ENCODE measurements at regions not wholly inside any gene's neighbourhood (a gene's known extent, or its start where the extent isn't known, plus 50 kb on each side); places are given as distances from the start of the nearest gene placed in this dataset.

- peaks cover 6 to 18% of the 10 kb centered on the region in 2 donors for H3K27me3 Mint-ChIP-seq
- Histone ChIP-seq H3K27ac (ENCODE audit: low read depth, low read length) (no peak overlapping the region), H3K4me1 (ENCODE audit: insufficient read depth, low read length) (no peaks in the 10 kb centered on the region), H3K27me3 (ENCODE audit: insufficient read depth, low read length) (no peaks in the 10 kb centered on the region), H3K36me3 (ENCODE audit: insufficient read depth, low read length) (no peaks in the 10 kb centered on the region), H3K9me3 (ENCODE audit: control insufficient read depth in 1 of 2, low read length in 2 of 2) (no peaks in the 10 kb centered on the region), H3K4me3 (ENCODE audit: low read length in 2 of 2) (no peak overlapping the region)
- intact Hi-C loops (cut with micrococcal nuclease): no loop called here
- CTCF ChIA-PET (ENCODE audit: partially characterized antibody): interaction anchor here (1.4 to 2.4 kb wide), 4 partner anchors 8 to 54 kb away, joined by 4 to 6 read pairs (median 6); no protein-coding TSS in a partner anchor
- H3K4me1 Mint-ChIP-seq: no peaks in the 10 kb centered on the region
- no peaks in the 10 kb centered on the region for H3K36me3 Mint-ChIP-seq
- no peak overlapping the region for H3K4me3 Mint-ChIP-seq
- H3K9me3 Mint-ChIP-seq: peaks cover 0 to 5% (median 0%) of the 10 kb centered on the region in 8 donors
- POLR2A ChIA-PET (ENCODE audit: partially characterized antibody): no interaction called here
- DNase-seq: peak in 1 of 5 donors; percentile 1
- no peak overlapping the region for H3K27ac Mint-ChIP-seq
Observed at GRCh38 chr17:33725675-33726271, 432.7 kb upstream of the ASIC2 start.

- CTCF ChIA-PET (ENCODE audit: partially characterized antibody): no interaction called here
- POLR2A ChIA-PET (ENCODE audit: partially characterized antibody): no interaction called here
- Histone ChIP-seq H3K4me1 (ENCODE audit: insufficient read depth, low read length) (no peaks in the 10 kb centered on the region), H3K27me3 (ENCODE audit: insufficient read depth, low read length) (no peaks in the 10 kb centered on the region), H3K4me3 (ENCODE audit: low read length in 2 of 2) (no peak overlapping the region), H3K36me3 (ENCODE audit: insufficient read depth, low read length) (no peaks in the 10 kb centered on the region), H3K9me3 (ENCODE audit: control insufficient read depth in 1 of 2, low read length in 2 of 2) (no peaks in the 10 kb centered on the region), H3K27ac (ENCODE audit: low read depth, low read length) (no peak overlapping the region)
- Mint-ChIP-seq H3K4me1 (no peaks in the 10 kb centered on the region), H3K4me3 (no peak overlapping the region), H3K36me3 (no peaks in the 10 kb centered on the region), H3K9me3 (peaks cover 2 to 9% (median 4%) of the 10 kb centered on the region in 8 donors), H3K27ac (no peak overlapping the region), H3K27me3 (peaks cover 14 to 18% of the 10 kb centered on the region in 2 donors)
- DNase-seq: no peak
- intact Hi-C loops (cut with micrococcal nuclease): no loop called here
Observed at GRCh38 chr17:33730131-33730530, 437.0 kb upstream of the ASIC2 start.

- Mint-ChIP-seq H3K9me3 (peaks cover 0 to 11% (median 4%) of the 10 kb centered on the region in 8 donors), H3K4me1 (no peaks in the 10 kb centered on the region), H3K4me3 (no peak overlapping the region), H3K36me3 (no peaks in the 10 kb centered on the region), H3K27me3 (peaks cover 16 to 17% of the 10 kb centered on the region in 2 donors), H3K27ac (no peak overlapping the region)
- no peak overlapping the region for H3K4me3 ChIP-seq (ENCODE audit: low read length in 2 of 2)
- H3K9me3 ChIP-seq (ENCODE audit: control insufficient read depth in 1 of 2, low read length in 2 of 2): no peaks in the 10 kb centered on the region
- no peaks in the 10 kb centered on the region for H3K27me3 ChIP-seq (ENCODE audit: insufficient read depth, low read length)
- H3K27ac ChIP-seq (ENCODE audit: low read depth, low read length): no peak overlapping the region
- no peaks in the 10 kb centered on the region for H3K36me3 ChIP-seq (ENCODE audit: insufficient read depth, low read length)
- POLR2A ChIA-PET (ENCODE audit: partially characterized antibody): no interaction called here
- CTCF ChIA-PET (ENCODE audit: partially characterized antibody): no interaction called here
- no peak for DNase-seq
- no peaks in the 10 kb centered on the region for H3K4me1 ChIP-seq (ENCODE audit: insufficient read depth, low read length)
- intact Hi-C loops (cut with micrococcal nuclease): no loop called here
Observed at GRCh38 chr17:33732116-33732515, 439.0 kb upstream of the ASIC2 start.

GRCh38 chr17:33739714-33740113 lies 446.6 kb upstream of the ASIC2 start:
- Histone ChIP-seq H3K36me3 (ENCODE audit: insufficient read depth, low read length) (no peaks in the 10 kb centered on the region), H3K27ac (ENCODE audit: low read depth, low read length) (no peak overlapping the region), H3K9me3 (ENCODE audit: control insufficient read depth in 1 of 2, low read length in 2 of 2) (no peaks in the 10 kb centered on the region), H3K4me3 (ENCODE audit: low read length in 2 of 2) (no peak overlapping the region), H3K27me3 (ENCODE audit: insufficient read depth, low read length) (peaks cover 6% of the 10 kb centered on the region), H3K4me1 (ENCODE audit: insufficient read depth, low read length) (no peaks in the 10 kb centered on the region)
- POLR2A ChIA-PET (ENCODE audit: partially characterized antibody): no interaction called here
- Mint-ChIP-seq H3K4me3 (no peak overlapping the region), H3K27ac (no peak overlapping the region), H3K9me3 (peaks cover 0 to 7% (median 1%) of the 10 kb centered on the region in 8 donors), H3K4me1 (no peaks in the 10 kb centered on the region), H3K36me3 (no peaks in the 10 kb centered on the region), H3K27me3 (peaks cover 16 to 18% of the 10 kb centered on the region in 2 donors)
- DNase-seq: no peak
- intact Hi-C loops (cut with micrococcal nuclease): no loop called here
- CTCF ChIA-PET (ENCODE audit: partially characterized antibody): interaction anchor here (1.1 to 2.3 kb wide), 2 partner anchors 10 to 11 kb away, joined by 3 to 10 read pairs; no protein-coding TSS in a partner anchor

GRCh38 chr17:33745047-33745760 lies 452.1 kb upstream of the ASIC2 start:
- peaks cover 3 to 31% of the 10 kb centered on the region in 2 donors for H3K27me3 Mint-ChIP-seq
- H3K9me3 Mint-ChIP-seq: no peaks in the 10 kb centered on the region
- POLR2A ChIA-PET (ENCODE audit: partially characterized antibody): no interaction called here

GRCh38 chr17:33749171-33749570 lies 456.1 kb upstream of the ASIC2 start:
- ChIA-PET POLR2A (ENCODE audit: partially characterized antibody) (no interaction called here), CTCF (ENCODE audit: partially characterized antibody) (interaction anchor here (1.1 to 1.2 kb wide), 2 partner anchors 9 to 13 kb away, joined by 3 read pairs; no protein-coding TSS in a partner anchor)
- Mint-ChIP-seq H3K4me3 (no peak overlapping the region), H3K27ac (no peak overlapping the region), H3K27me3 (peaks cover 13 to 36% of the 10 kb centered on the region in 2 donors), H3K36me3 (no peaks in the 10 kb centered on the region), H3K9me3 (peaks cover 0 to 3% (median 0%) of the 10 kb centered on the region in 8 donors), H3K4me1 (peaks cover 0 to 12% (median 3%) of the 10 kb centered on the region in 4 donors)
- DNase-seq: no peak
- intact Hi-C loops (cut with micrococcal nuclease): no loop called here
- no peaks in the 10 kb centered on the region for H3K36me3 ChIP-seq (ENCODE audit: insufficient read depth, low read length)
- no peaks in the 10 kb centered on the region for H3K9me3 ChIP-seq (ENCODE audit: control insufficient read depth in 1 of 2, low read length in 2 of 2)
- H3K27ac ChIP-seq (ENCODE audit: low read depth, low read length): no peak overlapping the region
- no peak overlapping the region for H3K4me3 ChIP-seq (ENCODE audit: low read length in 2 of 2)
- H3K27me3 ChIP-seq (ENCODE audit: insufficient read depth, low read length): no peaks in the 10 kb centered on the region
- peaks cover 4% of the 10 kb centered on the region for H3K4me1 ChIP-seq (ENCODE audit: insufficient read depth, low read length)

More at GRCh38 chr17:33745047-33745760, 452.1 kb upstream of the ASIC2 start:
- intact Hi-C loops (cut with micrococcal nuclease): no loop called here
- no peaks in the 10 kb centered on the region for H3K4me1 ChIP-seq (ENCODE audit: insufficient read depth, low read length)
- H3K36me3 ChIP-seq (ENCODE audit: insufficient read depth, low read length): no peaks in the 10 kb centered on the region
- no peak for DNase-seq
- no peak overlapping the region for H3K4me3 Mint-ChIP-seq
- H3K36me3 Mint-ChIP-seq: no peaks in the 10 kb centered on the region
- CTCF ChIA-PET (ENCODE audit: partially characterized antibody): no interaction called here
- no peaks in the 10 kb centered on the region for H3K9me3 ChIP-seq (ENCODE audit: control insufficient read depth in 1 of 2, low read length in 2 of 2)
- H3K27ac Mint-ChIP-seq: no peak overlapping the region
- no peaks in the 10 kb centered on the region for H3K4me1 Mint-ChIP-seq
- no peak overlapping the region for H3K4me3 ChIP-seq (ENCODE audit: low read length in 2 of 2)
- no peak overlapping the region for H3K27ac ChIP-seq (ENCODE audit: low read depth, low read length)
- no peaks in the 10 kb centered on the region for H3K27me3 ChIP-seq (ENCODE audit: insufficient read depth, low read length)

- CTCF ChIA-PET (ENCODE audit: partially characterized antibody): interaction anchor here (0.8 to 2.8 kb wide), 19 partner anchors 9 to 610 kb away, joined by 3 to 11 read pairs (median 4); no protein-coding TSS in a partner anchor
- peak; percentile 49 to 55 (median 54) for DNase-seq
- Histone ChIP-seq H3K27me3 (ENCODE audit: insufficient read depth, low read length) (no peaks in the 10 kb centered on the region), H3K4me3 (ENCODE audit: low read length in 2 of 2) (no peak overlapping the region), H3K9me3 (ENCODE audit: control insufficient read depth in 1 of 2, low read length in 2 of 2) (no peaks in the 10 kb centered on the region), H3K4me1 (ENCODE audit: insufficient read depth, low read length) (peaks cover 4% of the 10 kb centered on the region), H3K27ac (ENCODE audit: low read depth, low read length) (no peak overlapping the region), H3K36me3 (ENCODE audit: insufficient read depth, low read length) (no peaks in the 10 kb centered on the region)
- Mint-ChIP-seq H3K27me3 (peaks cover 15 to 43% of the 10 kb centered on the region in 2 donors), H3K36me3 (no peaks in the 10 kb centered on the region), H3K9me3 (peaks cover 0 to 5% (median 0%) of the 10 kb centered on the region in 8 donors), H3K4me1 (peaks cover 0 to 12% (median 3%) of the 10 kb centered on the region in 4 donors), H3K27ac (peak overlapping the region in 1 of 7 donors; percentile 37), H3K4me3 (peak overlapping the region in 4 of 8 donors; percentile 7 to 63 (median 33))
- intact Hi-C loops (cut with micrococcal nuclease): loop anchor here (5.0 kb wide), 1 partner anchor 229 kb away; no protein-coding TSS in a partner anchor
- POLR2A ChIA-PET (ENCODE audit: partially characterized antibody): no interaction called here
Observed at GRCh38 chr17:33750943-33751701, 458.0 kb upstream of the ASIC2 start.

All from CD4-positive, alpha-beta memory T cell (primary cell).